ENCODE measurements at regions not wholly inside any gene's neighbourhood (a gene's known extent, or its start where the extent isn't known, plus 50 kb on each side); places are given as distances from the start of the nearest gene placed in this dataset.

DNA sequence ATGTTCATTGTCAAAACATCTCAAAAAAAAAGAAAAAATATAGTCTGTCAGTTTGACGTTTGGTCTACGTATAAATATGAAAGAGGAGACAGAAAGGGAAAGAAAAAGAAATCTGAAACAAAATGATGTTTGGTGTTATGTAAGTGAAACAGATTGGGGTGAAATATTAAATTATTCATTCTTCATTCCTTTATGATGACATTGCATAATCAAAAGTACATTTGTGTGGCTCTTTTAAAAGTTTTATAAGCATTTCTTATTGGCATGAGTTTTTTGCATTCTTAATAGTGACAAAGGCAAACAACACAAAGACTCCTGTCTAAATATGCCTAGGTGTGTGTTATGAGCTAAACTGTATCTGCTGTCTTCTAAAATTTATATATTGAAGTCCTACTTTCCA, 232.6 kb downstream of the EFNB2 start:
- DNase-seq (ENCODE audit: low read depth in 1 of 2, low spot score in 2 of 2) (no peak), FAIRE-seq (no peak)
- ChIA-PET CTCF (ENCODE audit: partially characterized antibody) (no interaction called here), POLR2A (ENCODE audit: partially characterized antibody) (no interaction called here)
- no peak overlapping the region for H3K9ac ChIP-seq (replicated peaks in 1 of 4; ENCODE audit: extremely low read depth in 1 of 4, low read depth in 3 of 4, low read length in 3 of 4)
- no peak overlapping the region for H2BK12ac ChIP-seq (ENCODE audit: low read depth, low read length)
- no peaks in the 10 kb centered on the region for H4K20me1 ChIP-seq (replicated peaks in 1 of 2; ENCODE audit: control insufficient read depth in 1 of 2, insufficient read depth in 2 of 2, low read length in 2 of 2)
- no peak overlapping the region for H2BK5ac ChIP-seq (ENCODE audit: low read depth, low read length)
- H4K5ac ChIP-seq (ENCODE audit: insufficient read length, low read depth, low read length) = no peak overlapping the region
- no peak overlapping the region for H3K4ac ChIP-seq (replicated peaks; ENCODE audit: insufficient read length, low read depth, low read length)
- H3K14ac ChIP-seq (ENCODE audit: insufficient read length) = no peak overlapping the region
- peaks cover 13 to 16% of the 10 kb centered on the region in 2 experiments; a peak in 3 of 4 replicates for H3K9me3 ChIP-seq (ENCODE audit: insufficient read depth in 2 of 2, low read depth in 1 of 2, low read length in 1 of 2)
- H3K18ac ChIP-seq (ENCODE audit: extremely low read depth, low read length) = no peak overlapping the region
- H4K91ac ChIP-seq (replicated peaks; ENCODE audit: insufficient read length, low read length) = no peak overlapping the region
- H3K23me2 ChIP-seq (ENCODE audit: low read depth, low read length) = no peaks in the 10 kb centered on the region
- no peak overlapping the region for H3K4me3 ChIP-seq (ENCODE audit: extremely low read depth in 1 of 4, insufficient read depth in 2 of 4, low read depth in 3 of 4, low read length in 4 of 4)
- no peak overlapping the region for H2BK20ac ChIP-seq (ENCODE audit: low read length)
- H3K27me3 ChIP-seq (replicated peaks in 1 of 4; ENCODE audit: control insufficient read depth in 3 of 4, extremely low read depth in 1 of 4, insufficient read depth in 3 of 4, low read length in 3 of 4) = no peaks in the 10 kb centered on the region
- no peak overlapping the region for H3K23ac ChIP-seq (ENCODE audit: insufficient read length)
- peaks cover 0 to 4% (median 1%) of the 10 kb centered on the region in 4 experiments; a peak in 2 of 7 replicates for H3K4me1 ChIP-seq (replicated peaks in 1 of 4; ENCODE audit: control insufficient read depth in 3 of 4, insufficient read depth in 4 of 4, low read length in 3 of 4)
- H2AK5ac ChIP-seq (ENCODE audit: low read depth, low read length) = no peak overlapping the region
- WGBS, 2 experiments (ENCODE audit: extremely low coverage in 1 of 2, insufficient coverage in 1 of 2, insufficient read length in 1 of 2, insufficient replicate concordance in 2 of 2, low coverage in 1 of 2, low lambda C conversion rate in 2 of 2, missing lambda C conversion rate in 1 of 2) = 88% methylated on average over 2 of the region's 2 CpGs; no CpG with 5 or more reads in 1 of the 2 experiments
- no peak overlapping the region for H2BK120ac ChIP-seq (replicated peaks; ENCODE audit: low read depth, low read length)
- no peak overlapping the region for H3K4me2 ChIP-seq (ENCODE audit: insufficient read depth in 1 of 2, low read depth in 2 of 2, low read length in 2 of 2)
- no peak overlapping the region for H4K8ac ChIP-seq (ENCODE audit: extremely low read depth, insufficient read depth, low read length)
- H3K36me3 ChIP-seq (ENCODE audit: control insufficient read depth in 2 of 4, insufficient read depth in 4 of 4, low read length in 3 of 4) = peaks cover 0 to 6% (median 0%) of the 10 kb centered on the region in 4 experiments; a peak in 2 of 8 replicates
- no peak for TF ChIP-seq ZNF274 (IDR thresholded peaks at IDR 0.05; ENCODE audit: borderline replicate concordance, extremely low read depth, low read length)
- TF ChIP-seq CHD2 (IDR thresholded peaks at IDR 0.05; ENCODE audit: low read length) = no peak
- no peak for TF ChIP-seq RAD21 (IDR thresholded peaks at IDR 0.05 in 1 of 2, conservative IDR thresholded peaks at IDR 0.05 in 1 of 2; ENCODE audit: low read depth in 2 of 2, low read length in 2 of 2)
- TF ChIP-seq, protein P1, sequence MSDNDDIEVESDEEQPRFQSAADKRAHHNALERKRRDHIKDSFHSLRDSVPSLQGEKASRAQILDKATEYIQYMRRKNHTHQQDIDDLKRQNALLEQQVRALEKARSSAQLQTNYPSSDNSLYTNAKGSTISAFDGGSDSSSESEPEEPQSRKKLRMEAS (IDR thresholded peaks at IDR 0.05) = no peak
- TF ChIP-seq MAFK (IDR thresholded peaks at IDR 0.05; ENCODE audit: low read depth, low read length) = peak; percentile 18; the same call in 1 of the 2 replicates
- TF ChIP-seq, protein P2, sequence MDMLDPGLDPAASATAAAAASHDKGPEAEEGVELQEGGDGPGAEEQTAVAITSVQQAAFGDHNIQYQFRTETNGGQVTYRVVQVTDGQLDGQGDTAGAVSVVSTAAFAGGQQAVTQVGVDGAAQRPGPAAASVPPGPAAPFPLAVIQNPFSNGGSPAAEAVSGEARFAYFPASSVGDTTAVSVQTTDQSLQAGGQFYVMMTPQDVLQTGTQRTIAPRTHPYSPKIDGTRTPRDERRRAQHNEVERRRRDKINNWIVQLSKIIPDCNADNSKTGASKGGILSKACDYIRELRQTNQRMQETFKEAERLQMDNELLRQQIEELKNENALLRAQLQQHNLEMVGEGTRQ (IDR thresholded peaks at IDR 0.05; ENCODE audit: low read length) = no peak
- no peak for TF ChIP-seq RFX5 (IDR thresholded peaks at IDR 0.05; ENCODE audit: borderline replicate concordance, low read depth, low read length)
- TF ChIP-seq CBX5 (IDR thresholded peaks at IDR 0.05; ENCODE audit: low read depth, low read length) = no peak
- TF ChIP-seq RNF2 (IDR thresholded peaks at IDR 0.05; ENCODE audit: borderline replicate concordance, low read depth, low read length, missing control alignments, poor library complexity, severe bottlenecking) = no peak
- H3K79me1 ChIP-seq (ENCODE audit: low read depth, low read length) = no peaks in the 10 kb centered on the region
- H2BK15ac ChIP-seq (ENCODE audit: low read length) = no peak overlapping the region
- no peak overlapping the region for H3K56ac ChIP-seq (replicated peaks; ENCODE audit: insufficient read length, low read depth, low read length)
- no peaks in the 10 kb centered on the region for H3K79me2 ChIP-seq (ENCODE audit: control insufficient read depth in 1 of 2, insufficient read depth in 2 of 2, low read length in 2 of 2)
- no peak overlapping the region for H3K27ac ChIP-seq (ENCODE audit: low read depth, low read length)
- H2AFZ ChIP-seq (ENCODE audit: low read length) = no peak overlapping the region
